Erythroblast (primary cell): ENCODE measurements at regions not wholly inside any gene's neighbourhood (a gene's known extent, or its start where the extent isn't known, plus 50 kb on each side); places are given as distances from the start of the nearest gene placed in this dataset.

Experiments used
- GATA1 ChIP-seq: IDR thresholded peaks from 2 replicates; pipeline ENCODE4 v1.6.1; 2011; ENCODE audit warnings: low read depth, mild to moderate bottlenecking, control low read depth, low read length, moderate library complexity
- POLR2A ChIP-seq: IDR thresholded peaks from 2 replicates; pipeline ENCODE4 v1.6.1; 2011; ENCODE audit warnings: mild to moderate bottlenecking, low read length

DNA sequence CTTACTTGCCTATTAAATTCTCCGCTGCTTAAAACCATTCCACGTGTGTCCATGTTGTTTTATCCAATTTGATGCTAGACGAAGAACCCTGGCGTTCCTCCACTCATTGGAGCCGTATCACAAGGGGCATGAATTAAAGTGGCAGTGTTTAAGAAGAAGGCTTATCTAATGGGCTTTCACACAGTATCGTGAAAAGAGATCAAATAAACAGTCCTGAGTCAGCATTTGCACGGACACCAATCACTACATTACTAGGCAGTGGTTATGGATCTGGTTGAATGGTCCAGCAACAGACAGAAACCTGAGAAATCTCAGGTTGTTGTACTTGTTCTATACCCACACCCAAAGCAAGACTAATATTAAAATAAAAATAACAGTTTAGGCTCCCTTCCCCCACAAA, 671.6 kb downstream of the FAT4 start:
- TF ChIP-seq POLR2A = no peak
- no peak for TF ChIP-seq GATA1
